Esophagus muscularis mucosa (tissue), 4 donors: ENCODE measurements at regions not wholly inside any gene's neighbourhood (a gene's known extent, or its start where the extent isn't known, plus 50 kb on each side); places are given as distances from the start of the nearest gene placed in this dataset.

Source experiments
- CTCF ChIP-seq, 3 experiments: fragments of 200-600 bp in 2 of 3; fragments of 450-650 bp in 1 of 3; sonication (generic) in 2 of 3; IDR thresholded peaks; one replicate each; pipeline ENCODE4 v1.5.1; 2017 to 2019; ENCODE audit warnings: antibody characterized with exemption in 3 of 3, mild to moderate bottlenecking in 2 of 3, moderate library complexity in 1 of 3
- EP300 ChIP-seq: sonication (generic); formaldehyde crosslinking; IDR thresholded peaks from one replicate; pipeline ENCODE4 v1.6.1; 2017; ENCODE audit warnings: antibody characterized with exemption
- POLR2A ChIP-seq: fragments of 450-650 bp; IDR thresholded peaks from one replicate; pipeline ENCODE4 v1.6.1; 2017; ENCODE audit warnings: antibody characterized with exemption, moderate library complexity, mild to moderate bottlenecking, low read depth
- POLR2AphosphoS5 ChIP-seq, 2 donors: sonication (generic); formaldehyde crosslinking; IDR thresholded peaks; one replicate each; pipeline ENCODE4 v1.6.1; 2017; ENCODE audit warnings: antibody characterized with exemption in 2 of 2

DNA sequence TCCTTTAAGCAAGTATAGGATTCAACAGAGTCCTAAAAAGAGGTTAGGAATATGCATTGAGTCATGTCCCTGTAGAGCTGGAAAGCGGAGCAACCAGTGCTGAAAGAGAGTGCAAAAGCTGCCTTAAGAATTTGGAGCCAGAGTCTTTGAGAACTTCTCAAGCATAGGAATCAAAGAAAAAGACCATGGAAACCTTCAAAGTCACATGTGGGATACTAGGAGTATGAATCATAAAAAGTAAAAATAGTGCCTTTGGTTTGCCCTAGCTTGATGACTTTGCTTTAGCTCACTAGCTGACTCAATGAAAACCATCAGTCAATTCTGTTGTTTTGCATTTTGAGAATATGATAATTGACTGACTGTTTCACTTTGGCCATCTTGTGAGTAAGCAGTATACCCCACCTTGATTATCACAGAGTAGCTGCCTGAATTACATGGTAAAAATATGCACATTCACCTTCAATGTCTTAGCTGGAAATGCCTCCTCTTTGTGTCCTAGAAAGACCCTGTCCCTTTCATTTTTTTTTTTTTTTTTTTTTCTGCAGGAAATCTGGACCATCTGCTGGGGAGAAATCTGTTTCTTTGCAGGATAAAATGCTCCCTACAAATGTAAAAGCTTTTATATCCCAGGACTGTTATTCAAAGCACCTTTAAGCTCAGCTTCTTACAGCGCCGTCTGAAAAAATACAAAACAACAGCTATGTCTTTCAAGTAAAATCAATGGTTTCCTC, 248.6 kb upstream of the KRR1 start:
- TF ChIP-seq CTCF (IDR thresholded peaks at IDR 0.05), result no peak
- TF ChIP-seq EP300, result no peak
- TF ChIP-seq POLR2AphosphoS5 (IDR thresholded peaks at IDR 0.05), result no peak
- TF ChIP-seq POLR2A, result no peak
